NOMO-1 (cell line): ENCODE measurements at regions not wholly inside any gene's neighbourhood (a gene's known extent, or its start where the extent isn't known, plus 50 kb on each side); places are given as distances from the start of the nearest gene placed in this dataset.

Experiments used
- DNase-seq, 2 experiments: peaks; one replicate each; lab custom pipeline; 2025; ENCODE audit not compliant: unreplicated experiment in 2 of 2; lab: John Stamatoyannopoulos, UW

- DNase-seq, result no peak
These were observed 49.7 kb upstream of the WSCD1 start for GRCh38 chr17:6020376-6021010.
